HepG2 (cell line): ENCODE measurements at regions not wholly inside any gene's neighbourhood (a gene's known extent, or its start where the extent isn't known, plus 50 kb on each side); places are given as distances from the start of the nearest gene placed in this dataset.

Source experiments
- ATAC-seq: fragments of 200-7000 bp; cut with Tn5 transposase; 3 replicates; pipeline ENCODE4 v1.9.1; 2020; ENCODE audit warnings: mild to moderate bottlenecking, moderate library complexity
- BruUV-seq: library from RNA; stranded (reverse); fragments of 400-500 nt; replicated peaks from 2 replicates; lab custom pipeline; 2021; lab: Mats Ljungman, UMichigan
- CTCF ChIA-PET: fragments of 300-600 bp; formaldehyde crosslinking; extraction: SDS; loops from one replicate; lab custom pipeline; 2021; ENCODE audit warnings: low total read pairs, inconsistent platforms, low intra/inter-chr PET ratio; lab: Yijun Ruan, JAX
- POLR2A ChIA-PET: fragments of 350-600 bp; sonication (Branson Sonifier 250); formaldehyde crosslinking; loops from one replicate; lab custom pipeline; 2020; ENCODE audit warnings: antibody characterized with exemption, inconsistent platforms; lab: Yijun Ruan, JAX
- DNase-seq: peaks from one replicate; pipeline ENCODE4 v3.0.0-alpha.2; 2015; ENCODE audit warnings: low spot score
- FAIRE-seq: peaks from 3 replicates; lab custom pipeline; 2011; peaks lifted over from hg19 to GRCh38; lab: Jason Lieb, UNC
- H2AFZ ChIP-seq: one replicate; pipeline ENCODE4 v1.6.1; 2011; ENCODE audit warnings: low read length, inconsistent platforms
- H3K27ac ChIP-seq: fragments of 300-600 bp; 3 replicates; pipeline ENCODE4 v1.8.0; 2011; ENCODE audit warnings: mixed run types, mild to moderate bottlenecking, mixed read lengths, low read length, inconsistent platforms; ENCODE audit not compliant: insufficient read depth; ENCODE audit errors: extremely low read length
- H3K27me3 ChIP-seq, 2 experiments: fragments of 200-600 bp in 1 of 2; 2 replicates in 1 of 2; 3 replicates in 1 of 2; pipeline versions ENCODE4 v1.6.0 to v1.8.0; 2011; ENCODE audit warnings: low read length in 2 of 2, mild to moderate bottlenecking in 2 of 2, moderate library complexity in 2 of 2, inconsistent platforms in 1 of 2; ENCODE audit not compliant: insufficient read depth in 2 of 2, control insufficient read depth in 1 of 2
- H3K36me3 ChIP-seq, 2 experiments: fragments of 200-600 bp in 1 of 2; replicated peaks in 1 of 2; 2 replicates in 1 of 2; 3 replicates in 1 of 2; pipeline versions ENCODE4 v1.5.1 to v1.8.0; 2011; ENCODE audit warnings: low read length in 2 of 2, inconsistent platforms in 1 of 2; ENCODE audit not compliant: insufficient read depth in 2 of 2, control insufficient read depth in 1 of 2
- H3K4me1 ChIP-seq: 2 replicates; pipeline ENCODE4 v1.5.1; 2012; ENCODE audit warnings: low read length, inconsistent platforms; ENCODE audit not compliant: insufficient read depth
- H3K4me2 ChIP-seq: 2 replicates; pipeline ENCODE4 v1.6.0; 2011; ENCODE audit warnings: low read depth, low read length, inconsistent platforms
- H3K4me3 ChIP-seq, 3 experiments: fragments of 200-600 bp in 1 of 3; sonication (generic), shearing (Covaris generic) in 1 of 3; replicated peaks in 1 of 3; 2 replicates each; pipeline ENCODE4 v1.5.1; 2011 to 2016; ENCODE audit warnings: low read length in 3 of 3, inconsistent platforms in 2 of 3, low read depth in 2 of 3, mild to moderate bottlenecking in 2 of 3, control low read depth in 1 of 3, mixed read lengths in 1 of 3; ENCODE audit not compliant: insufficient read depth in 1 of 3
- H3K79me2 ChIP-seq: one replicate; pipeline ENCODE4 v1.6.1; 2011; ENCODE audit warnings: low read length, inconsistent platforms; ENCODE audit not compliant: insufficient read depth
- H3K9ac ChIP-seq: 2 replicates; pipeline ENCODE4 v1.6.0; 2011; ENCODE audit warnings: mild to moderate bottlenecking, low read depth, low read length, inconsistent platforms; ENCODE audit not compliant: insufficient read depth
- H3K9me3 ChIP-seq: 2 replicates; pipeline ENCODE4 v1.5.1; 2012; ENCODE audit warnings: mild to moderate bottlenecking, low read length
- H4K20me1 ChIP-seq: 2 replicates; pipeline ENCODE4 v1.6.0; 2011; ENCODE audit warnings: inconsistent platforms, mild to moderate bottlenecking, low read length, moderate library complexity; ENCODE audit not compliant: insufficient read depth
- ATF2 ChIP-seq: sonication (generic); formaldehyde crosslinking; IDR thresholded peaks from 2 replicates; pipeline ENCODE4 v1.4.0; 2020; ENCODE audit warnings: missing genetic modification reagents
- E2F5 ChIP-seq: sonication (generic); formaldehyde crosslinking; conservative IDR thresholded peaks from 2 replicates; pipeline ENCODE4 v1.4.0; 2020; ENCODE audit warnings: missing genetic modification reagents
- IKZF5 ChIP-seq: IDR thresholded peaks from 2 replicates; pipeline ENCODE4 v1.6.1; 2018; ENCODE audit warnings: missing genetic modification reagents, mild to moderate bottlenecking, missing compliant biosample characterization
- KLF16 ChIP-seq, 2 experiments: sonication (generic) in 1 of 2; formaldehyde crosslinking in 1 of 2; IDR thresholded peaks; 2 replicates each; pipeline versions ENCODE4 v1.6.1 to v1.8.0; 2016 to 2023; ENCODE audit warnings: missing genetic modification reagents in 2 of 2, missing compliant biosample characterization in 1 of 2
- MLX ChIP-seq: IDR thresholded peaks from 2 replicates; pipeline ENCODE4 v1.6.1; 2016
- ZBTB7B ChIP-seq: sonication (generic); formaldehyde crosslinking; IDR thresholded peaks from 2 replicates; pipeline ENCODE4 v1.4.0; 2020; ENCODE audit warnings: missing genetic modification reagents
- ZNF747 ChIP-seq: sonication (generic); formaldehyde crosslinking; IDR thresholded peaks from 2 replicates; pipeline ENCODE4 v1.8.1; 2023; ENCODE audit warnings: missing genetic modification reagents, mild to moderate bottlenecking, borderline replicate concordance
- WGBS: methylation state at CpG from one replicate; pipeline ENCODE4 v1.1.6; 2017; ENCODE audit warnings: low lambda C conversion rate; 5-methylcytosine and 5-hydroxymethylcytosine counted together
- in situ Hi-C: cut with HindIII; loops from 2 replicates; pipeline ENCODE4 v1.10.0; 2017; ENCODE audit warnings: low pct_unique_long_range_greater_than_20kb; ENCODE audit not compliant: extremely low pct_ligation_motif_present
- intact Hi-C: fragments of 100-400 bp; cut with micrococcal nuclease; formaldehyde crosslinking; loops from one replicate; pipeline ENCODE4 v1.10.0; 2022; ENCODE audit not compliant: unreplicated experiment
- TF ChIP-seq, protein P1 (sequence below): sonication (generic); formaldehyde crosslinking; conservative IDR thresholded peaks from 2 replicates; pipeline ENCODE4 v1.8.1; 2023; ENCODE audit warnings: missing genetic modification reagents

- CTCF ChIA-PET = no interaction called here
Observed at GRCh38 chr7:26493737-26494428, 202.2 kb downstream of the SNX10 start.

GRCh38 chr7:26495569-26495968 lies 203.9 kb downstream of the SNX10 start:
- Histone ChIP-seq H2AFZ (no peak overlapping the region), H3K4me2 (no peak overlapping the region), H3K4me1 (no peaks in the 10 kb centered on the region; the same call in 1 of the 2 replicates), H4K20me1 (no peaks in the 10 kb centered on the region), H3K9me3 (no peaks in the 10 kb centered on the region), H3K79me2 (no peaks in the 10 kb centered on the region), H3K4me3 (no peak overlapping the region), H3K36me3 (no peaks in the 10 kb centered on the region), H3K27me3 (peaks cover 0 to 37% of the 10 kb centered on the region in 2 experiments; a peak in 4 of 5 replicates), H3K9ac (no peak overlapping the region), H3K27ac (no peak overlapping the region)
- no peak for FAIRE-seq
- in situ Hi-C loops (no loop called here), intact Hi-C loops (no loop called here)
- ATAC-seq = no peak
- BruUV-seq = no TSS peak
- no peak for DNase-seq
- 2% methylated on average over 2 of the region's 2 CpGs for WGBS
- POLR2A ChIA-PET = no interaction called here
- CTCF ChIA-PET = no interaction called here
- no peak for TF ChIP-seq ATF2 (CRISPR knock-in tag)
- TF ChIP-seq MLX (CRISPR knock-in tag) = no peak
- TF ChIP-seq IKZF5 = no peak
- TF ChIP-seq, protein P1, sequence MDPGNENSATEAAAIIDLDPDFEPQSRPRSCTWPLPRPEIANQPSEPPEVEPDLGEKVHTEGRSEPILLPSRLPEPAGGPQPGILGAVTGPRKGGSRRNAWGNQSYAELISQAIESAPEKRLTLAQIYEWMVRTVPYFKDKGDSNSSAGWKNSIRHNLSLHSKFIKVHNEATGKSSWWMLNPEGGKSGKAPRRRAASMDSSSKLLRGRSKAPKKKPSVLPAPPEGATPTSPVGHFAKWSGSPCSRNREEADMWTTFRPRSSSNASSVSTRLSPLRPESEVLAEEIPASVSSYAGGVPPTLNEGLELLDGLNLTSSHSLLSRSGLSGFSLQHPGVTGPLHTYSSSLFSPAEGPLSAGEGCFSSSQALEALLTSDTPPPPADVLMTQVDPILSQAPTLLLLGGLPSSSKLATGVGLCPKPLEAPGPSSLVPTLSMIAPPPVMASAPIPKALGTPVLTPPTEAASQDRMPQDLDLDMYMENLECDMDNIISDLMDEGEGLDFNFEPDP (CRISPR knock-in tag) = no peak
- TF ChIP-seq E2F5 (CRISPR knock-in tag) = no peak
- no peak for TF ChIP-seq ZBTB7B (CRISPR knock-in tag)

More at GRCh38 chr7:26493737-26494428, 202.2 kb downstream of the SNX10 start:
- DNase-seq (no peak), ATAC-seq (no peak)
- no peak overlapping the region for H2AFZ ChIP-seq
- no peaks in the 10 kb centered on the region for H3K9me3 ChIP-seq
- TF ChIP-seq ZNF747 (CRISPR knock-in tag) = no peak
- no peak for TF ChIP-seq KLF16 (CRISPR knock-in tag; IDR thresholded peaks at IDR 0.05)
- TF ChIP-seq, all 625 proteins: peak for 0
- WGBS = 15% methylated on average over 7 of the region's 8 CpGs
- no TSS peak for BruUV-seq
- in situ Hi-C loops = no loop called here
- H3K36me3 ChIP-seq = no peaks in the 10 kb centered on the region
- no peaks in the 10 kb centered on the region for H4K20me1 ChIP-seq
- no peaks in the 10 kb centered on the region for H3K79me2 ChIP-seq
- intact Hi-C loops = no loop called here
- H3K4me1 ChIP-seq = no peaks in the 10 kb centered on the region; the same call in 1 of the 2 replicates
- H3K4me3 ChIP-seq = no peak overlapping the region
- peaks cover 0 to 45% of the 10 kb centered on the region in 2 experiments; a peak in 4 of 5 replicates for H3K27me3 ChIP-seq
- POLR2A ChIA-PET = no interaction called here
- no peak overlapping the region for H3K4me2 ChIP-seq
- H3K9ac ChIP-seq = no peak overlapping the region
- H3K27ac ChIP-seq = no peak overlapping the region
- no peak for FAIRE-seq
